Activated CD4-positive, alpha-beta T cell treated with anti-CD3 and anti-CD28 coated beads, Interleukin-2, amount 50 U/mL, for 16 hours (primary cell): ENCODE measurements at regions not wholly inside any gene's neighbourhood (a gene's known extent, or its start where the extent isn't known, plus 50 kb on each side); places are given as distances from the start of the nearest gene placed in this dataset.

Experiments used
- DNase-seq: peaks from one replicate; pipeline ENCODE4 v3.0.0-alpha.2; 2020

- peak; percentile 31 for DNase-seq
Observed at GRCh38 chr10:62749093-62749683, 55.3 kb upstream of the ADO start.
